Astrocyte (in vitro differentiated cells and primary cell): ENCODE measurements at regions not wholly inside any gene's neighbourhood (a gene's known extent, or its start where the extent isn't known, plus 50 kb on each side); places are given as distances from the start of the nearest gene placed in this dataset.

ENCODE experiments used
- DNase-seq: peaks from one replicate; pipeline ENCODE4 v3.0.0-alpha.2; 2010; ENCODE audit warnings: low read depth
- FAIRE-seq: peaks from 2 replicates; lab custom pipeline; 2011; peaks lifted over from hg19 to GRCh38; lab: Jason Lieb, UNC
- H2AFZ ChIP-seq: 2 replicates; pipeline ENCODE4 v1.6.0; 2012; ENCODE audit warnings: low read depth, low read length, inconsistent platforms
- H3K27ac ChIP-seq: 2 replicates; pipeline ENCODE4 v1.5.1; 2011; ENCODE audit warnings: low read depth, low read length, inconsistent platforms
- H3K27me3 ChIP-seq: 2 replicates; pipeline ENCODE4 v1.6.0; 2011; ENCODE audit warnings: low read length, inconsistent platforms; ENCODE audit not compliant: insufficient read depth
- H3K36me3 ChIP-seq: 2 replicates; pipeline ENCODE4 v1.5.1; 2011; ENCODE audit warnings: low read length, inconsistent platforms; ENCODE audit not compliant: insufficient read depth
- H3K4me1 ChIP-seq: 2 replicates; pipeline ENCODE4 v1.5.1; 2011; ENCODE audit warnings: low read length, inconsistent platforms; ENCODE audit not compliant: insufficient read depth
- H3K4me2 ChIP-seq: 2 replicates; pipeline ENCODE4 v1.6.0; 2012; ENCODE audit warnings: low read length, inconsistent platforms
- H3K4me3 ChIP-seq: 2 replicates; pipeline ENCODE4 v1.5.1; 2011; ENCODE audit warnings: low read depth, mild to moderate bottlenecking, low read length, inconsistent platforms; ENCODE audit not compliant: insufficient read depth
- H3K79me2 ChIP-seq: 2 replicates; pipeline ENCODE4 v1.6.0; 2012; ENCODE audit warnings: mild to moderate bottlenecking, low read length, inconsistent platforms; ENCODE audit not compliant: insufficient read depth
- H3K9ac ChIP-seq: 2 replicates; pipeline ENCODE4 v1.6.0; 2012; ENCODE audit warnings: mild to moderate bottlenecking, low read length, inconsistent platforms
- H3K9me3 ChIP-seq: 2 replicates; pipeline ENCODE4 v1.5.1; 2012; ENCODE audit warnings: low read depth, mild to moderate bottlenecking, low read length, inconsistent platforms; ENCODE audit not compliant: insufficient read depth
- H4K20me1 ChIP-seq: 2 replicates; pipeline ENCODE4 v1.6.0; 2012; ENCODE audit warnings: low read length, inconsistent platforms; ENCODE audit not compliant: insufficient read depth
- H3K27ac Mint-ChIP-seq: one replicate; pipeline ENCODE4 v1.8.0; 2021; ENCODE audit warnings: mild to moderate bottlenecking, mixed read lengths; ENCODE audit not compliant: unreplicated experiment
- H3K27me3 Mint-ChIP-seq: one replicate; pipeline ENCODE4 v1.8.0; 2021; ENCODE audit warnings: low read depth, mixed read lengths; ENCODE audit not compliant: unreplicated experiment
- H3K36me3 Mint-ChIP-seq: one replicate; pipeline ENCODE4 v1.8.0; 2021; ENCODE audit warnings: low read depth, mixed read lengths; ENCODE audit not compliant: unreplicated experiment
- H3K4me1 Mint-ChIP-seq: one replicate; pipeline ENCODE4 v1.8.0; 2021; ENCODE audit warnings: low read depth, mixed read lengths; ENCODE audit not compliant: unreplicated experiment
- H3K4me3 Mint-ChIP-seq: one replicate; pipeline ENCODE4 v1.8.0; 2021; ENCODE audit warnings: mild to moderate bottlenecking, moderate library complexity, mixed read lengths; ENCODE audit not compliant: unreplicated experiment
- H3K9me3 Mint-ChIP-seq: one replicate; pipeline ENCODE4 v1.8.0; 2021; ENCODE audit warnings: mild to moderate bottlenecking, mixed read lengths; ENCODE audit not compliant: unreplicated experiment
- EZH2 ChIP-seq: IDR thresholded peaks from 2 replicates; pipeline ENCODE4 v1.6.1; 2012; ENCODE audit warnings: mild to moderate bottlenecking, low read length, inconsistent platforms; ENCODE audit not compliant: insufficient read depth
- TF ChIP-seq, protein P1 (sequence below): IDR thresholded peaks from 2 replicates; pipeline ENCODE4 v1.5.1; 2011; ENCODE audit warnings: low read depth, mild to moderate bottlenecking, inconsistent platforms, low read length, moderate library complexity; ENCODE audit not compliant: insufficient read depth

DNA sequence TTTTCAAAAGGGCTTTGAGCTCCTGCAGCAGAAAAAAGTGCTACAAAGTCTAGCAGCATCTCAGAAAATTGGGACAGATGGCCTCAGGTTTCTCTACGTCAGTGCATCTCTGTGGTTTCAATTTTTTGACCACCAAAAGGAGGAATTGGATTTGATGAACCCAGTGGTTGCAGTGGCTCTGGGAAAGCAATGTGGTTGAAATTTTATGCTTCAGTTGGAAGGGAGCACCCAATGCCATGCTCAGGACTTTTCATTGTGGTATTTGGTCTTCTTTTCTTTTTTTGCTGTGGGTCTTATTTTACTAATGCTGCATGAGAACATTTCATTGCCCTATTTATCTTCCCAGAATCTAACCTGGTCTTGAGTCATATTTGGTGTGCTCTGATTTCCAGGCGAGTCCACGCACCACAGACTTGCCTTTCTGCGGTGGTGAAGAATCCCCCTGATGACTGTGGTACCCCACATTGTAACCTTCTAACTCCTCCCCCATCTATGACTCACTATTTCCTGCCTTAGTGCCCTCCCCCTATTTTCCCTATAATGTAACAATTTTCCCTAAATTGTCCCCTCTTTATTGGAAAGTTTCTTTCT, 56.7 kb downstream of the S1PR1 start:
- Mint-ChIP-seq H3K27me3 (no peaks in the 10 kb centered on the region), H3K9me3 (no peaks in the 10 kb centered on the region), H3K36me3 (no peaks in the 10 kb centered on the region), H3K4me1 (peaks cover 21% of the 10 kb centered on the region), H3K27ac (peak overlapping the region; percentile 88), H3K4me3 (peak overlapping the region; percentile 30)
- DNase-seq (peak; percentile 87), FAIRE-seq (peak; percentile 54)
- no peaks in the 10 kb centered on the region for H3K79me2 ChIP-seq
- no peaks in the 10 kb centered on the region for H3K9me3 ChIP-seq
- TF ChIP-seq, protein P1, sequence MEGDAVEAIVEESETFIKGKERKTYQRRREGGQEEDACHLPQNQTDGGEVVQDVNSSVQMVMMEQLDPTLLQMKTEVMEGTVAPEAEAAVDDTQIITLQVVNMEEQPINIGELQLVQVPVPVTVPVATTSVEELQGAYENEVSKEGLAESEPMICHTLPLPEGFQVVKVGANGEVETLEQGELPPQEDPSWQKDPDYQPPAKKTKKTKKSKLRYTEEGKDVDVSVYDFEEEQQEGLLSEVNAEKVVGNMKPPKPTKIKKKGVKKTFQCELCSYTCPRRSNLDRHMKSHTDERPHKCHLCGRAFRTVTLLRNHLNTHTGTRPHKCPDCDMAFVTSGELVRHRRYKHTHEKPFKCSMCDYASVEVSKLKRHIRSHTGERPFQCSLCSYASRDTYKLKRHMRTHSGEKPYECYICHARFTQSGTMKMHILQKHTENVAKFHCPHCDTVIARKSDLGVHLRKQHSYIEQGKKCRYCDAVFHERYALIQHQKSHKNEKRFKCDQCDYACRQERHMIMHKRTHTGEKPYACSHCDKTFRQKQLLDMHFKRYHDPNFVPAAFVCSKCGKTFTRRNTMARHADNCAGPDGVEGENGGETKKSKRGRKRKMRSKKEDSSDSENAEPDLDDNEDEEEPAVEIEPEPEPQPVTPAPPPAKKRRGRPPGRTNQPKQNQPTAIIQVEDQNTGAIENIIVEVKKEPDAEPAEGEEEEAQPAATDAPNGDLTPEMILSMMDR, result no peak
- no peak for TF ChIP-seq EZH2
- no peaks in the 10 kb centered on the region for H3K27me3 ChIP-seq
- H3K27ac ChIP-seq, result peak overlapping the region; percentile 35
- no peak overlapping the region for H3K4me3 ChIP-seq
- H4K20me1 ChIP-seq, result no peaks in the 10 kb centered on the region
- H3K4me2 ChIP-seq, result peak overlapping the region; percentile 52
- H3K4me1 ChIP-seq, result peaks cover 14% of the 10 kb centered on the region
- no peak overlapping the region for H2AFZ ChIP-seq
- no peak overlapping the region for H3K9ac ChIP-seq
- no peaks in the 10 kb centered on the region for H3K36me3 ChIP-seq

DNA sequence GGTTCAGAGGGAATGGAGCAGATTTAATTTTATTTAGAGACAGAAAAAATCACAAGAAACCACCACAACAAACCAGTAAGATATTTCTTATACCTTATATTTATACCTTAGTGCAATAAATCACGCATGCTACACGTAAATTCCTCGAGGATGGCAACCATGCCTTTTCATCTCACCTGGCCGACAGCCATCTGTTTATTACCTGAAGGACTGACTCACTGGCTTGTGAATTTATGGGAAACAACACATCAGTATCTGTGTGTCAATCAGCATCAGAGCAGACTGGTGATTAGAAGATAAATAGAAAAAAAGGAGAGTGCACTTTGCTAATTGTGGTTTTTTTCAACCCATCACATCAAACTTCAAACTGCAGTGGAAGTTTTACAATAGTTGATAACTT, 58.4 kb downstream of the S1PR1 start:
- Histone ChIP-seq H3K4me1 (peaks cover 14% of the 10 kb centered on the region), H2AFZ (no peak overlapping the region), H3K27ac (no peak overlapping the region), H3K79me2 (no peaks in the 10 kb centered on the region), H3K36me3 (no peaks in the 10 kb centered on the region), H3K4me2 (no peak overlapping the region), H3K4me3 (no peak overlapping the region), H3K27me3 (no peaks in the 10 kb centered on the region), H3K9me3 (no peaks in the 10 kb centered on the region), H3K9ac (no peak overlapping the region), H4K20me1 (no peaks in the 10 kb centered on the region)
- H3K27ac Mint-ChIP-seq, result no peak overlapping the region
- FAIRE-seq (no peak), DNase-seq (no peak)
- H3K4me3 Mint-ChIP-seq, result no peak overlapping the region
- H3K4me1 Mint-ChIP-seq, result peaks cover 21% of the 10 kb centered on the region
- H3K27me3 Mint-ChIP-seq, result no peaks in the 10 kb centered on the region
- H3K36me3 Mint-ChIP-seq, result no peaks in the 10 kb centered on the region
- H3K9me3 Mint-ChIP-seq, result no peaks in the 10 kb centered on the region
- TF ChIP-seq, protein P1, result no peak
- no peak for TF ChIP-seq EZH2

DNA sequence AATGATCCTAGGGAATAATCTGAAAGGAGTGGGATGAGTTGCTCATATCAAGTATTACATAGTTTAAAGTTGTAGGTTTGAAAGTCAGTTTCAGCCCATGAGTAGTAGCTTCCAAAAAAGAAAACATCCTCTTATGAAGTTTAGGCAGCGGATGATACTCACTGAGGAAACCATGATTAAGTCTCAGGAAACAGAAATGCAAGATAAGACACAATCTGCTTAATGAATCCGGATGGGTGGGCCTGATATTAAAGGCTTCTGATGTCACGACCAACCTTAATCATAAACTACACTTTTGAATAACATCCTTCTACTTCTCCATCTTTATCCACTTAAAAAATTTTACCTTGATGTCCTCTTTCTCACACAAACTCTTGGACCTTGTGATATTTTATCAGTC, 61.8 kb downstream of the S1PR1 start:
- H2AFZ ChIP-seq, result no peak overlapping the region
- peaks cover 16% of the 10 kb centered on the region for H3K4me1 Mint-ChIP-seq
- no peaks in the 10 kb centered on the region for H3K9me3 Mint-ChIP-seq
- no peak overlapping the region for H3K4me2 ChIP-seq
- no peak overlapping the region for H3K27ac ChIP-seq
- H3K4me3 Mint-ChIP-seq, result no peak overlapping the region
- H3K4me1 ChIP-seq, result no peaks in the 10 kb centered on the region
- H3K4me3 ChIP-seq, result no peak overlapping the region
- no peaks in the 10 kb centered on the region for H3K9me3 ChIP-seq
- DNase-seq, result no peak
- no peaks in the 10 kb centered on the region for H3K36me3 ChIP-seq
- FAIRE-seq, result no peak
- no peak overlapping the region for H3K27ac Mint-ChIP-seq
- H3K27me3 ChIP-seq, result no peaks in the 10 kb centered on the region
- no peaks in the 10 kb centered on the region for H3K36me3 Mint-ChIP-seq
- H3K9ac ChIP-seq, result no peak overlapping the region
- H3K27me3 Mint-ChIP-seq, result no peaks in the 10 kb centered on the region
- H4K20me1 ChIP-seq, result no peaks in the 10 kb centered on the region
- no peaks in the 10 kb centered on the region for H3K79me2 ChIP-seq
- no peak for TF ChIP-seq EZH2
- TF ChIP-seq, protein P1, result no peak
